HG03432 (cell line): ENCODE measurements at regions not wholly inside any gene's neighbourhood (a gene's known extent, or its start where the extent isn't known, plus 50 kb on each side); places are given as distances from the start of the nearest gene placed in this dataset.
"Not testable (repeated sequence)": the region's sequence is repeated elsewhere in the genome, so short reads cannot be mapped to it uniquely, and the experiment has no call there.

ENCODE experiments used
- ATAC-seq: cut with Tn5 transposase; IDR thresholded peaks from one replicate; pipeline ENCODE4 v1.9.1; 2021; ENCODE audit warnings: mild to moderate bottlenecking, moderate library complexity; ENCODE audit not compliant: unreplicated experiment

GRCh38 chr3:159877924-159878323 is 110.7 kb upstream of the IL12A start:
- no peak for ATAC-seq

- ATAC-seq: no peak
Measured at GRCh38 chr3:159879146-159879545, 109.5 kb upstream of the IL12A start.

DNA sequence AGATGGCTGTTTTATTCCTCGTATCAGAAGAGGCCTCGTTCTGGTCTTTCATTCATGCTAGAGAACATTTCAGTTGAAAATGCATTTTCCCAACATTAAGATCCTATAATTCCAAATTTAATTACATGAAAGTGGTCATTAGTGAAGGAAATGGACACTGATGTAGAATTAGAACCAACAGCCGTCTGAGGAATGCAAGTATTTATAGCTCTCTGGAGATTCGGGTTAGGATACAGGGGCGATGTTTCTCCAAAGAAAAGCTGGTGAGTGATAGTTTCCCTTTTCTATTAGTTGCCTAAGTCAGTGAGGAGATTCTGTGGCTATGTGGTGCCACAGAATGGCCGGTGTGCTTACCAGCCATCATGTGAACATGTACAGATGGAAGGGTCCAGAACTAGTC is 109.0 kb upstream of the IL12A start:
- no peak for ATAC-seq

DNA sequence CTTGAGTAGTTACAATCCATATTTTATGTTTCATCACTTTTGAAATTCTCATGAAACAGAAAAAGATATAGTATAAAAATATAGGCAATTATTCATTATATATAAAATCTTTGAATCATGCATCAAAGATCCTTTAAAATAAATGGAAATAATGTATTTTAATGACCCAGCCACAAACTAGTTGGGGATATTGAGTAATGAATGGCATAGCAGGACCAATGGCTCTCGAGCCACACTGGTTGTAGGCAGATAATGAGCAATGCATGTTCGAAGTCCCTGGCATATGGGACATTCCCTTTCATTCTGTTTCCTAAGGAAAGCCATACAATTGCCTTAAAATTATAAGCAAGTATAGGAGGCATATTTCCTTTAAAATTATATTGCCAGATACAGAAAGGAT is 107.4 kb upstream of the IL12A start:
- ATAC-seq: no peak

DNA sequence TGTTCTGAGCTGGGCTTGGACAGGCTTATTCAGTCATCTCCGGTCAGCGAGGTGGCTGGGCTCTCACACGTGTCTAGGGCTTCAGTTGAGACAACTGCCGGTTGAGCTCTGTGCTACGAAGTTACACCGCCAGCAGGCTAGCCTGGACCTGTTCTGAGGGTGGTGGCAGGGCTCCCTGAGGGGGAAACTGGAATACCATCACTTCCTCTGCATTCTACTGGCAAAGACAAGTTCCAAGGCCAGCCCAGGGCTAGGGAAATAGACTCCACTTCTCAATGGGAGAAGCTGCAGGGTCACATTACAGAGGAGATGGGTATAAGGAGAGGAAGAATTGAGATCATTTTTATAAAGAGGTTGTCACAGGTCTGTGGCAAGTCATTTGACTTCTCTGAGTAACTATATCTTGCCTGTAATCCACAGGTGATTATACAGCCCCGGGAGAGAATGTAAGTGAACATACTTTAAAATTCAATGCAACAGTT is 106.8 kb upstream of the IL12A start:
- no peak for ATAC-seq

GRCh38 chr3:159882367-159882766 is 106.3 kb upstream of the IL12A start:
- no peak for ATAC-seq

GRCh38 chr3:159882790-159883779 is 105.5 kb upstream of the IL12A start:
- ATAC-seq: peak; percentile 55

DNA sequence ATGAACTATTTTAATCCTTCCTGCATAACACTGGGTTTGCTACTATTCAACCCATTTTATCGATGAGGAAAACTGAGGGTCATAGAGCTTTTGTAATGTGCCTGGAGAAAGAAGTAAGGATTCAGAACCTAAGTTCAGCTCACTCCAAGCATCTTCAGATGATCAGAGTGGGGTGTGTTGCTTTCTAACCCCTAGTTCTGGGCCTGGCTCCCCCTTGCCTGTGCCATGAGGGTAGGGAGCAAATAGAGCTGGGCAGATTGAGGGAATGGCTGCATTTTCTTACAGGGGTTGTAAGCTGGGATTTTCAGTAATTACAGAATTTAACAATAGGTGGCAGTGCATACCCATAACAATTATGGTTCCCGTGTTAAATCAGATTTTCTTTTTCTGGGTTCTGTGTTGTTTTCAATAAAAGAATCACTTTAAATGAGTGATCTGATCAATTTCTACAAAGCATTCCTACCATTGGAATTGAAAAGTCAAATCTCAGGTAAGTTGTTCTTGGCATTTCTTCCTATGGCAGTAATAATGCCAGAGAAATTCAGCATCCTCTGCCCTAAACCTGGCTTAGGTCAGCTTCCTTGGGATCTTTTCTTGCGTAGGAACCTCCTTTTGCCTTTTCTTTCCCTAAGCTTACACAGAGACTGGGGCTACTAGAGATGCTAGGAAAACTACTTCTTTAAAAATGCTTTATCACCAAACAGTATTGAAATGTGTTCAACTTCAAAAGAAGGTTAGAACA is 103.8 kb upstream of the IL12A start:
- peak; percentile 45 for ATAC-seq

DNA sequence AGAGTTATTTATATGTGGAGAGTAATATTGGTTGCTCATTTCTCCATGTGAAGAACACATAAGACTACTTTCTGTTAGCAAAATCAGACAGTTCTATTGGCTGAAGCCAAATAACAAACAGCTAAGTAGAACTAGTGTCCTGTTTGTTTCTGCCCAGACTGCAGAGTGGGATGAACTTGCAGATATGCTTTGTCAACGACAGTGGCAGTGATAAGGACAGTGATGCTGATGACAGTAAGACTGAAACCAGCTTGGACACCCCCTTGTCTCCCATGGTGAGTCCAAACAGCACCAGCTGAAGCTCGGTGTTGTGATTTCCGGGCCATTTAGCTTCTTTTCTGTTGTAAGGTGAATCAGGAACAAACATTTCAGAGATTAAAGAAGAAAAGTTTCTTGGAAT is 102.6 kb upstream of the IL12A start:
- peak; percentile 46 for ATAC-seq

DNA sequence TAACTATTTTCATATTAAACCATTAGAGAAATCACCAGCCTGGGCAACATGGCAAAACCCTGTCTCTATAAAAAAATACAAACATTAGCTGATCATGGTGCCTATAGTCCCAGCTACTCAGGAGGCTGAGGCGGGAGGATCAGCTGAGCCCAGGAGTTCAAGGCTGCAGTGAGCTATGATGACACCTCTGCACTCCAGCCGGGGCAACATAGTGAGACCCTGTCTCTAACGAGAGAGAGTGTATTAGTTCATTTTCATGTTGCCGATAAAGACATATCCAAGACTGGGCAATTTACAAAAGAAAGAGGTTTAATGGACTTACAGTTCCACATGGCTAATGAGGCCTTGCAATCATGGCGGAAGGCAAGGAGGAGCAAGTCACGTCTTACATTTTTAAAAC is 102.1 kb upstream of the IL12A start:
- ATAC-seq: not testable (repeated sequence)

DNA sequence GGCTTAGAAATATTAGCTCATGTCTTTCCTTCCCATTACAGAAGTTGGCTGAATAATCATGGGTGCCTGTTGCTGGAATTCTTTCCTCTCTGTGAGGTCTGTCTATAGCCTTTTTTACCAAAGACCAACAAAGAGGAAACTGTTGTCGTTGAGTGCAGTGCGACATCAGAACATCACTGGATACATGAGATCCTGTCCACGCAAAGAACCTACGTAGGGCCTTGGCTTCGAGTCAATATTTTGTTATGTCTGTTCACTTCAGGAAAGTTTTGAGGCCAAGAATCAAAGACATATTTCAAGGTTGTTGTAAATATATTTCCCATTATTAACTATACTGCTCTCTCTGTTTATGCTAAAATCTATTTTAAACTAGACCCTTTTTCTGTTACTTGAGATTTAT is 101.5 kb upstream of the IL12A start:
- no peak for ATAC-seq

DNA sequence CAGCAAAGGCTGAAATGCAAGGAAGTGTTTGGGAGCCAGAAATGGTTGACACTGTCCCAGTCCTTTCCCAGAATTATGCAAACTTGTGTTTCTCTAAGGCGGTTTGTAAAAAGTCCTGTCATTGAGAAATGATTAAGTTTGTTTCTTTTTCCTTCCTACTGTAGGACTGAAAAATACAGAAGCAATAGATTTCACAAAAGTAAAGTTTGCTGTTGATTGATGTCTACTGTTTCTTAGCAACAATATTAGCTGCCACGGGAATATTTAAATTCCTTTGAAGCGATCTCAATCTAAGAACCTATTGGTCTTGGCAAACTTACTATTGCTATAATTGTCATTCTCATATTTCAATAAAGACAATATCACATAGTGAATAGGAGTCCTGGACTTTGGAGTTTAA is 100.7 kb upstream of the IL12A start:
- no peak for ATAC-seq

GRCh38 chr3:159892171-159892795 is 96.4 kb upstream of the IL12A start:
- no peak for ATAC-seq

DNA sequence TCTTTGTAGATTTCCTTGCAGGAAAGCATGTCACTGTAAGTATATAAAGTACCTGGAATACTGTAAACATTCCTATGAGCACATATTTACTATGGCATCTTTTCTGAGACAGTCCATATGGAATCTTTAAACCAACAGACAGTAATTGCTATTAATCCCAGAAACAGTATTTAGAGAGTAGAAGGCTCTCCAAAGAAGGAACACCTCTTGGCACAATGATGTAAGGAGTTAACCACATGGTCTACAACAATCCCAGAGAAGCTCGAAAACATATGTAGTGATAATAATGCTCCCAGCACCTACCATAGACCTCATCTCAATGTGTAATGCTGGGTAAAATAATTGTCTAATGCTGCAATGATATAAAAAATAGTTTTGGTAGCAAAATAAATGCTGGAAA is 95.8 kb upstream of the IL12A start:
- no peak for ATAC-seq

GRCh38 chr3:159894386-159894785 is 94.2 kb upstream of the IL12A start:
- no peak for ATAC-seq

DNA sequence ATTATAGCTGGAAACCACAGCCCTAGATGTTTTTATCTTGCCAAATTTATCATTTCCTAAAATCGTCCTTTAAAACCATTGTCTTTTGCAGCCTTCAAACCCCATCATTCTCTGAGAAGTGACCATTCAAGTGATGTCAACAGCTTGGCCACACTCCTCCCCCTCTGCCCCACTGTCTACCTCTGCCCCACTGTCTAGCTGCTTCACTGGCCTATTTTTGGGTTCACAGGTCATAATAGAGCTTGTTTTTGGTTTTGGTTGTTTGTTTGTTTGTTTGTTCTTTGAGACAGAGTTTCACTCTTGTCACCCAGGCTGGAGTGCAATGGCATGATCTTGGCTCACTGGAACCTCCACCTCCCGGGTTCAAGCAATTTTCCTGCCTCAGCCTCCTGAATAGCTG is 93.2 kb upstream of the IL12A start:
- no peak for ATAC-seq

DNA sequence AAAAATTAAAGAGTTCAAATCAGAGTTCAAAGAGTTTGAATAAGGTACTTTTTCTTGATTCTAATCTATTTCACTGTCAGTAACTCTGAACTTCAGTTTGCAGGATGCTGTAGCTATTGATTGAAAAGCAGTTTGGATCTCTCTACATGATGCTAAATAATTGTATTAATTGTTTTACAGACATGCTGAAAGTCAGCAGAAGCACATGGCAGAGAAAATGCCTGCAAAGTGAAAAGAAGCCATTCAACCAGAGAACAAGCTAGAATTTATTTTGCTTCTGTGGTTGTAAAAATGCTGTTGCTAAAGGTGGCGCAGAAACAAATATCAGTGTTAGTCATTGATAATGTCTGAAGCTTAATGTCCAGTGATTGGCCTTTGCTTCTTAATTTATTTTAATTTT is 92.1 kb upstream of the IL12A start:
- no peak for ATAC-seq

DNA sequence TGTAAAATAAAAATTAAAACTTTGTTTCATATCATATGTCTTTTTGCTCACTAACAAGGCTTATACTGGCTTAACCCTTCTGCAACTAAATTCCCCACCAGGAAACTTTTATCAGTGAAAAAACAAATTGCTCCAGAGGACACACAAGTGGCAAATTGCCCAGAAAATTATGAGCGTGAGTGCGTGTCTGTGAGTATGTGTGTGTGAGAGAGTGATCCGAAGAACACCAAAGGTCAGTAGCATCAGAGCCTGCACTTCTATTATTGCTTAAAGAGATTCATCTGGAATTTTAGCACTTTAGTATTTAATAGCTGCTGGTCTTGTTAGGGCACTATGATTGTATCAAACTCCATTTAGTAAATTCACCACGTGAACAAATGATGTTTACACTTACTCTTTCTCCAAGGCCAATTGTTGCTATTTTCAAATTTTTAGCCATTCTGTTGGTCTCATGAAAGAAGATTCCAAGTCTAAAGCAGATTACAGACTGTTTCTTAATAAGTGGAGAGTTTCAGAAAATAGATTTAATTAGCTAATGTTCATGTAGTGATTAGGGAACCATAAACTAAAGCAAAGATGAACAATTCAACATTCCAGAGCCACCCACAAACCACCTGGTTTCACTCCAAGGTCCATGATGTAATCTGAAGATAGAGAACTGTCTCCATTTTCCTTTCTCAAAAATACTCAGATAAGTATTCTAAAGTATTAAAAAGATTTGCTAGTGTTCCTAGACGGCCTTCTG is 91.1 kb upstream of the IL12A start:
- no peak for ATAC-seq

DNA sequence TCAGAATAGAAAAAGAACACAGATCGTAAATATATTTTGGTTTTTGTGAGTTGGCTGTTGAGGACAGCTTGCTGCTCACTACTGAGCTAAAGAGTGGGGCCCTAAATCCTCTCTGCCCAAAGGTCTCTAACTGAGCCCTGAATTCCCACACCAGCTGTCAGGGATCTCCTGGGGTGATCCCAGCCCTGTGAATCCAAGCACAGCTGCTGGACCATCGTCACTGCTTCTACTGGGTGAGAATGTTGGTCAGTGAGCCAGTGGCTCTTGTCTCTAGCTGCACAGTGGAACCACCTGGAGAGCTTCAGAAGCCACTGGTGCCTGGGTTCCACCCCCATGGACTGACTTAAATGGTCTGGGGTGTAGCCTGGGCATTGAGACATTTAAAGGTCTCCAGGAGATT is 90.5 kb upstream of the IL12A start:
- ATAC-seq: no peak

- no peak for ATAC-seq
Measured at GRCh38 chr3:159899166-159899565, 89.5 kb upstream of the IL12A start.
